DND-41 (cell line): ENCODE measurements at regions not wholly inside any gene's neighbourhood (a gene's known extent, or its start where the extent isn't known, plus 50 kb on each side); places are given as distances from the start of the nearest gene placed in this dataset.

Source experiments
- ATAC-seq: fragments of 200-7000 bp; cut with Tn5 transposase; 3 replicates; pipeline ENCODE4 v1.9.1; 2021; ENCODE audit warnings: low read depth; ENCODE audit not compliant: insufficient read depth
- DNase-seq: peaks from one replicate; pipeline ENCODE4 v3.0.0-alpha.2; 2020
- H2AFZ ChIP-seq: 2 replicates; pipeline ENCODE4 v1.6.0; 2012; ENCODE audit warnings: low read depth, low read length
- H3K27ac ChIP-seq: 2 replicates; pipeline ENCODE4 v1.5.1; 2012; ENCODE audit warnings: low read length, inconsistent platforms
- H3K27me3 ChIP-seq: fragments of 200-600 bp; sonication (generic); 2 replicates; pipeline ENCODE4 v1.6.0; 2012; ENCODE audit warnings: low read length, mild to moderate bottlenecking, inconsistent platforms; ENCODE audit not compliant: insufficient read depth, poor library complexity
- H3K36me3 ChIP-seq: 2 replicates; pipeline ENCODE4 v1.5.1; 2012; ENCODE audit warnings: low read length, inconsistent platforms; ENCODE audit not compliant: insufficient read depth
- H3K4me1 ChIP-seq: 2 replicates; pipeline ENCODE4 v1.5.1; 2012; ENCODE audit warnings: mild to moderate bottlenecking, low read length; ENCODE audit not compliant: insufficient read depth
- H3K4me2 ChIP-seq: 2 replicates; pipeline ENCODE4 v1.6.0; 2012; ENCODE audit warnings: mild to moderate bottlenecking, moderate library complexity, low read length, inconsistent platforms; ENCODE audit not compliant: insufficient read depth
- H3K4me3 ChIP-seq, 2 experiments: fragments of 200-600 bp in 1 of 2; shearing (Covaris generic) in 1 of 2; 2 replicates each; pipeline ENCODE4 v1.5.1; 2012 to 2016; ENCODE audit warnings: inconsistent platforms in 2 of 2, low read length in 2 of 2, mild to moderate bottlenecking in 2 of 2, low read depth in 1 of 2, moderate library complexity in 1 of 2
- H3K79me2 ChIP-seq: 2 replicates; pipeline ENCODE4 v1.6.0; 2012; ENCODE audit warnings: low read length, inconsistent platforms; ENCODE audit not compliant: insufficient read depth
- H3K9ac ChIP-seq: 2 replicates; pipeline ENCODE4 v1.6.0; 2012; ENCODE audit warnings: low read depth, mild to moderate bottlenecking, inconsistent platforms, low read length, moderate library complexity
- H3K9me3 ChIP-seq: 2 replicates; pipeline ENCODE4 v1.5.1; 2012; ENCODE audit warnings: low read length, moderate library complexity, mild to moderate bottlenecking, inconsistent platforms; ENCODE audit not compliant: insufficient read depth, severe bottlenecking
- H4K20me1 ChIP-seq: 2 replicates; pipeline ENCODE4 v1.6.0; 2012; ENCODE audit warnings: low read length; ENCODE audit not compliant: insufficient read depth
- EZH2 ChIP-seq: IDR thresholded peaks from 3 replicates; pipeline ENCODE4 v1.6.1; 2012; ENCODE audit warnings: borderline replicate concordance, low read depth, mild to moderate bottlenecking, moderate library complexity, low read length, inconsistent platforms; ENCODE audit not compliant: severe bottlenecking
- TF ChIP-seq, protein P1 (sequence below): IDR thresholded peaks from 2 replicates; pipeline ENCODE4 v1.5.1; 2012; ENCODE audit warnings: borderline replicate concordance, low read length, moderate library complexity, mild to moderate bottlenecking; ENCODE audit not compliant: poor library complexity, severe bottlenecking; ENCODE audit errors: extremely low read depth

DNA sequence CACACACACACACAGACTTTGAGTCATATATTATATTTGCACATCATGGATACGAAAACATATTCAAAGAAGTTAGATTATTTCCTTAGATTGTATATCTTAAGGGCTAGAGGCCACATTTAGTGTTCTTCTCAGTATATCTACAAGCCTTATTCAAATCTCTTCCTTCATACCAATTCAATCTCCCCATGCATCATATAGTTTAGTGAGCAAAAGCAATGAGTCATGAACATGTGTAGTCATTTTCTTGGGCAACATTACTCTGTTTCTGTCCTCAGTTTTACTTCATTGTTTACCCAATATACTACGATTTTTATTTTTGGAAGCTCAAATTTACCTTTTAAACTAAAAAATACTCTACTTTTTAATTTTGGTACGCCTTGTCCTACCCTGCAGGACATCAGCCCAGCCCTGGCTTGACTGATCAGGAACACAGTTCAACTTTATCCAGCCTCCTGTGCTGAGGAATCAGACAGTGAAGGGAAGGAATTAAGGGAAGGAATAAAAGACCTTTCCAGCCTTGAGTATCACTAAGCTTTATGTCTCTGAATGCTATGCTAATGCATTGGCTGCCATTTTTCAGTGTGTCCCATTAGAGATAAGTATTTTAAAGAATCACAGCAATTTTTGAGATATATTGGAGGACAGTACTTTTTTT is 101.7 kb upstream of the FST start:
- no peak overlapping the region for H3K9ac ChIP-seq
- DNase-seq = no peak
- H2AFZ ChIP-seq = no peak overlapping the region

DNA sequence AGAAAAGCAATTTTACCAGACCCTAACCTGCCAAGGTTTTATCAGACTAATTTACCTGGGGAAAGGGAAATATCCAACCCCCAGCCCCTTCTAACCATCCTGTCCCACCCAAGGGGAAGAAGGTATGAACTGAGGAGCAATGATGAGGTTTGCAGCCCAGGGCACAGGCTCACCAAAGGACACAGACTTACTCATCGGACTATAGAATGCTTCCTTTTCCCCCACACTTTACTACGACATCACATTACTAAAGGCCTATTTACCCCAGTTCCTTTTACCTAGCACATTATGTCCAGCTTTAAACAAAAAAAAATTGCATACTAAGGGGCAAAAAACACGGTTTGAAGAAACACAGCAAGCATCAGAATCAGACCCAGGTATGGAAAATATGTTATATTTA is 94.1 kb upstream of the FST start:
- Histone ChIP-seq H3K4me3 (no peak overlapping the region), H4K20me1 (no peaks in the 10 kb centered on the region), H3K4me1 (no peaks in the 10 kb centered on the region), H3K36me3 (no peaks in the 10 kb centered on the region), H3K4me2 (no peak overlapping the region), H3K27ac (no peak overlapping the region), H3K27me3 (no peaks in the 10 kb centered on the region), H3K79me2 (no peaks in the 10 kb centered on the region), H3K9ac (no peak overlapping the region), H2AFZ (no peak overlapping the region), H3K9me3 (no peaks in the 10 kb centered on the region)
- DNase-seq (no peak), ATAC-seq (no peak)
- TF ChIP-seq, protein P1, sequence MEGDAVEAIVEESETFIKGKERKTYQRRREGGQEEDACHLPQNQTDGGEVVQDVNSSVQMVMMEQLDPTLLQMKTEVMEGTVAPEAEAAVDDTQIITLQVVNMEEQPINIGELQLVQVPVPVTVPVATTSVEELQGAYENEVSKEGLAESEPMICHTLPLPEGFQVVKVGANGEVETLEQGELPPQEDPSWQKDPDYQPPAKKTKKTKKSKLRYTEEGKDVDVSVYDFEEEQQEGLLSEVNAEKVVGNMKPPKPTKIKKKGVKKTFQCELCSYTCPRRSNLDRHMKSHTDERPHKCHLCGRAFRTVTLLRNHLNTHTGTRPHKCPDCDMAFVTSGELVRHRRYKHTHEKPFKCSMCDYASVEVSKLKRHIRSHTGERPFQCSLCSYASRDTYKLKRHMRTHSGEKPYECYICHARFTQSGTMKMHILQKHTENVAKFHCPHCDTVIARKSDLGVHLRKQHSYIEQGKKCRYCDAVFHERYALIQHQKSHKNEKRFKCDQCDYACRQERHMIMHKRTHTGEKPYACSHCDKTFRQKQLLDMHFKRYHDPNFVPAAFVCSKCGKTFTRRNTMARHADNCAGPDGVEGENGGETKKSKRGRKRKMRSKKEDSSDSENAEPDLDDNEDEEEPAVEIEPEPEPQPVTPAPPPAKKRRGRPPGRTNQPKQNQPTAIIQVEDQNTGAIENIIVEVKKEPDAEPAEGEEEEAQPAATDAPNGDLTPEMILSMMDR = no peak
- TF ChIP-seq EZH2 = no peak

More for the DNA sequence above, 101.7 kb upstream of the FST start:
- no peaks in the 10 kb centered on the region for H3K27me3 ChIP-seq
- H3K4me1 ChIP-seq = no peaks in the 10 kb centered on the region
- H3K4me3 ChIP-seq = no peak overlapping the region
- no peak overlapping the region for H3K4me2 ChIP-seq
- no peaks in the 10 kb centered on the region for H3K79me2 ChIP-seq
- no peaks in the 10 kb centered on the region for H3K36me3 ChIP-seq
- no peak overlapping the region for H3K27ac ChIP-seq
- no peaks in the 10 kb centered on the region for H4K20me1 ChIP-seq
- ATAC-seq = no peak
- no peak for TF ChIP-seq EZH2
- TF ChIP-seq, protein P1 = no peak
- no peaks in the 10 kb centered on the region for H3K9me3 ChIP-seq

DNA sequence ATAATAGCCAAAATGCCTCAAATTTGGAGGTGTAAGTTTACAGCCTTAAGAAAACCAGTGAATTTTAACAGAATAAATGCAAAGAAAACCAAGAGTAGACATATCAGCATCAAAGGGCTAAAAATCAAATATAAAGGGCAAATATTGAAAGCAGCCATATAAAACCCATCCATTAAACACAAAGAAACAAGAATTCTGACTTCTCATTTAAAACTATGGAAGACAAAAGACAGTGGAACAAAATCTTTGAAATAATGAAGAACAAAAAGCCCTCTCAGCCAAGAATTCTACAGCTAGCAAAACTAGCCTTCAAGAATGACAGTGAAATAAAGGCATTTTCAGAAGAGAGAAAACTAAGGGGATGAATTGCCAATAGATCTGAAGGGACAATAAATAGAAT is 91.3 kb upstream of the FST start:
- no peaks in the 10 kb centered on the region for H3K9me3 ChIP-seq
- H3K27ac ChIP-seq = no peak overlapping the region
- DNase-seq = no peak
- no peak overlapping the region for H3K4me2 ChIP-seq
- no peak overlapping the region for H3K9ac ChIP-seq
- H3K79me2 ChIP-seq = no peaks in the 10 kb centered on the region
- H3K4me3 ChIP-seq = no peak overlapping the region
- no peaks in the 10 kb centered on the region for H4K20me1 ChIP-seq
- TF ChIP-seq EZH2 = no peak
- TF ChIP-seq, protein P1 = no peak
- no peaks in the 10 kb centered on the region for H3K27me3 ChIP-seq
- no peak overlapping the region for H2AFZ ChIP-seq
- no peak for ATAC-seq
- no peaks in the 10 kb centered on the region for H3K36me3 ChIP-seq
- no peaks in the 10 kb centered on the region for H3K4me1 ChIP-seq

DNA sequence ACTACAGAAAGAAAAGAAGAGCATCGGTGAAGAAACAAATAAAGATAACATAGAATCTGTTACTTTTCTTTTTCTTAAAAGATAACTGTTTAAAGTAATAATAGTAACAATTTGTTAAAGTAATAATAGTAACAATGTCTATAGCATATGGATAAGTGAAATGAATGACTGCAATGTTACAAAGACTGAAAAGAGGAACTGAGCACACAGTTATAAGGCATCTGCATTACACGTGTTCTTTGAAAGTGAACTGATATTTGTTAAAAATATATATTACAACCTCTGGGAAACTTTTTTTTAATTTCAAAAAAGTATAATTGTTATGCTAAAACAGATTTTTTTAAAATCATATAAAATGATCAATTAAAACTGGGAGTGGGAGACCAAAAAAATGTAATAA is 88.4 kb upstream of the FST start:
- Histone ChIP-seq H4K20me1 (no peaks in the 10 kb centered on the region), H2AFZ (no peak overlapping the region), H3K9ac (no peak overlapping the region), H3K4me3 (no peak overlapping the region), H3K4me2 (no peak overlapping the region), H3K79me2 (no peaks in the 10 kb centered on the region), H3K4me1 (no peaks in the 10 kb centered on the region), H3K9me3 (no peaks in the 10 kb centered on the region), H3K36me3 (no peaks in the 10 kb centered on the region), H3K27ac (no peak overlapping the region), H3K27me3 (no peaks in the 10 kb centered on the region)
- TF ChIP-seq, protein P1 = no peak
- no peak for TF ChIP-seq EZH2
- DNase-seq = no peak
- no peak for ATAC-seq
